LNCaP clone FGC (cell line): ENCODE measurements at regions not wholly inside any gene's neighbourhood (a gene's known extent, or its start where the extent isn't known, plus 50 kb on each side); places are given as distances from the start of the nearest gene placed in this dataset.

Experiments
- DNase-seq: peaks from one replicate; pipeline ENCODE4 v3.0.0-alpha.2; 2011; ENCODE audit warnings: low read depth
- H3K4me3 ChIP-seq: 2 replicates; pipeline ENCODE4 v1.5.1; 2011; ENCODE audit warnings: mild to moderate bottlenecking, low read depth, low read length, control low read depth
- CTCF ChIP-seq: IDR thresholded peaks from 2 replicates; pipeline ENCODE4 v1.5.1; 2012; ENCODE audit warnings: mild to moderate bottlenecking; ENCODE audit not compliant: control insufficient read depth, insufficient read depth; ENCODE audit errors: extremely low read depth

GRCh38 chr5:96248131-96248530, 184.9 kb downstream of the PCSK1 start:
- no peak for DNase-seq
- TF ChIP-seq CTCF = no peak
- no peak overlapping the region for H3K4me3 ChIP-seq

GRCh38 chr5:96247708-96248107, 185.3 kb downstream of the PCSK1 start:
- no peak overlapping the region for H3K4me3 ChIP-seq
- TF ChIP-seq CTCF = no peak
- DNase-seq = no peak

- TF ChIP-seq CTCF = no peak
- no peak overlapping the region for H3K4me3 ChIP-seq
- DNase-seq = peak; percentile 53
Measured at GRCh38 chr5:96247097-96247701, 185.8 kb downstream of the PCSK1 start.

GRCh38 chr5:96245140-96246091, 187.6 kb downstream of the PCSK1 start:
- no peak overlapping the region for H3K4me3 ChIP-seq
- DNase-seq = peak; percentile 55
- TF ChIP-seq CTCF = no peak

GRCh38 chr5:96244696-96245095, 188.4 kb downstream of the PCSK1 start:
- no peak for DNase-seq
- no peak overlapping the region for H3K4me3 ChIP-seq
- no peak for TF ChIP-seq CTCF

- no peak for DNase-seq
- TF ChIP-seq CTCF = no peak
- no peak overlapping the region for H3K4me3 ChIP-seq
Measured at GRCh38 chr5:96243862-96244261, 189.2 kb downstream of the PCSK1 start.
